NK-92 treated with Interleukin-12 subunit alpha and Interleukin-12 subunit beta, amount 100 ng/mL, for 24 hours (cell line): ENCODE measurements at regions not wholly inside any gene's neighbourhood (a gene's known extent, or its start where the extent isn't known, plus 50 kb on each side); places are given as distances from the start of the nearest gene placed in this dataset.

Experiments
- DNase-seq: peaks from one replicate; lab custom pipeline; 2025; lab: John Stamatoyannopoulos, UW

- DNase-seq = no peak
Measured at GRCh38 chr11:71075871-71076420, 176.4 kb downstream of the SHANK2 start.

GRCh38 chr11:71075116-71075720 is 177.2 kb downstream of the SHANK2 start:
- no peak for DNase-seq

GRCh38 chr11:71071736-71072509 is 180.5 kb downstream of the SHANK2 start:
- no peak for DNase-seq

GRCh38 chr11:71070490-71071453 is 181.6 kb downstream of the SHANK2 start:
- no peak for DNase-seq

GRCh38 chr11:71068963-71069362 is 183.4 kb downstream of the SHANK2 start:
- no peak for DNase-seq

- no peak for DNase-seq
Measured at GRCh38 chr11:71067753-71068152, 184.6 kb downstream of the SHANK2 start.

GRCh38 chr11:71066311-71066710 is 186.1 kb downstream of the SHANK2 start:
- no peak for DNase-seq

GRCh38 chr11:71065841-71066240 is 186.5 kb downstream of the SHANK2 start:
- no peak for DNase-seq

- no peak for DNase-seq
Measured at GRCh38 chr11:71064702-71065515, 187.5 kb downstream of the SHANK2 start.

GRCh38 chr11:71064183-71064582 is 188.2 kb downstream of the SHANK2 start:
- no peak for DNase-seq

- DNase-seq = no peak
Measured at GRCh38 chr11:71063129-71063528, 189.2 kb downstream of the SHANK2 start.

- no peak for DNase-seq
Measured at GRCh38 chr11:71062199-71062598, 190.2 kb downstream of the SHANK2 start.

GRCh38 chr11:71060391-71060791 is 192.0 kb downstream of the SHANK2 start:
- no peak for DNase-seq

GRCh38 chr11:71059662-71060061 is 192.7 kb downstream of the SHANK2 start:
- DNase-seq = no peak

GRCh38 chr11:71055925-71056324 is 196.5 kb downstream of the SHANK2 start:
- no peak for DNase-seq
